Panc1 (cell line): ENCODE measurements at regions not wholly inside any gene's neighbourhood (a gene's known extent, or its start where the extent isn't known, plus 50 kb on each side); places are given as distances from the start of the nearest gene placed in this dataset.

Source experiments
- CTCF ChIP-seq: fragments of 450-650 bp; IDR thresholded peaks from 2 replicates; pipeline ENCODE4 v1.5.1; 2017; ENCODE audit warnings: mild to moderate bottlenecking
- POLR2AphosphoS5 ChIP-seq: IDR thresholded peaks from 2 replicates; pipeline ENCODE4 v1.6.1; 2012; ENCODE audit warnings: mild to moderate bottlenecking, low read depth, low read length, moderate library complexity
- REST ChIP-seq, 2 experiments: IDR thresholded peaks; 2 replicates each; pipeline ENCODE4 v1.6.1; 2011 to 2012; ENCODE audit warnings: low read depth in 2 of 2, control low read depth in 1 of 2, low read length in 1 of 2, mild to moderate bottlenecking in 1 of 2, moderate library complexity in 1 of 2; ENCODE audit not compliant: insufficient read depth in 1 of 2
- SIN3A ChIP-seq: IDR thresholded peaks from 2 replicates; pipeline ENCODE4 v1.6.1; 2012; ENCODE audit warnings: low read depth, mild to moderate bottlenecking, low read length, moderate library complexity, borderline replicate concordance; ENCODE audit not compliant: insufficient read depth
- TCF7L2 ChIP-seq: IDR thresholded peaks from 2 replicates; pipeline ENCODE4 v1.6.1; 2011; ENCODE audit warnings: mild to moderate bottlenecking, low read depth, low read length, inconsistent platforms

GRCh38 chr14:45709541-45709940, 456.5 kb upstream of the MIS18BP1 start:
- no peak for TF ChIP-seq REST (IDR thresholded peaks at IDR 0.05; ENCODE audit: insufficient read depth in 1 of 2, low read depth in 2 of 2, low read length in 1 of 2)
- TF ChIP-seq SIN3A, result no peak
- no peak for TF ChIP-seq CTCF
- TF ChIP-seq POLR2AphosphoS5, result no peak
- no peak for TF ChIP-seq TCF7L2
